H9 (cell line): ENCODE measurements at regions not wholly inside any gene's neighbourhood (a gene's known extent, or its start where the extent isn't known, plus 50 kb on each side); places are given as distances from the start of the nearest gene placed in this dataset.

Experiments
- DNase-seq: peaks from one replicate; pipeline ENCODE4 v3.0.0-alpha.2; 2017
- H2AFZ ChIP-seq: one replicate; pipeline ENCODE4 v1.6.1; 2013; ENCODE audit warnings: mild to moderate bottlenecking, low read length, control low read depth, moderate library complexity
- H2AK5ac ChIP-seq: 2 replicates; pipeline ENCODE4 v1.6.1; 2013; ENCODE audit warnings: low read length, control low read depth, mixed read lengths; ENCODE audit not compliant: insufficient read length
- H2BK120ac ChIP-seq: one replicate; pipeline ENCODE4 v1.6.1; 2013; ENCODE audit warnings: low read depth, mild to moderate bottlenecking, low read length, control low read depth, inconsistent platforms; ENCODE audit not compliant: poor library complexity, severe bottlenecking
- H2BK12ac ChIP-seq: 2 replicates; pipeline ENCODE4 v1.6.1; 2013; ENCODE audit warnings: low read length, control low read depth, mixed read lengths, low read depth; ENCODE audit not compliant: insufficient read length
- H2BK15ac ChIP-seq: 2 replicates; pipeline ENCODE4 v1.6.1; 2013; ENCODE audit warnings: low read depth, low read length, control low read depth
- H2BK20ac ChIP-seq: one replicate; pipeline ENCODE4 v1.6.1; 2013; ENCODE audit warnings: low read depth, mild to moderate bottlenecking, low read length, control low read depth, inconsistent platforms; ENCODE audit not compliant: poor library complexity, severe bottlenecking
- H2BK5ac ChIP-seq: 2 replicates; pipeline ENCODE4 v1.6.1; 2013; ENCODE audit warnings: low read length, control low read depth, mixed read lengths; ENCODE audit not compliant: insufficient read length
- H3K14ac ChIP-seq: 2 replicates; pipeline ENCODE4 v1.6.1; 2013; ENCODE audit warnings: low read length, control low read depth; ENCODE audit not compliant: insufficient read depth
- H3K18ac ChIP-seq: 2 replicates; pipeline ENCODE4 v1.6.1; 2013; ENCODE audit warnings: low read depth, mild to moderate bottlenecking, mixed read lengths, low read length, control low read depth; ENCODE audit not compliant: insufficient read length
- H3K23ac ChIP-seq: 2 replicates; pipeline ENCODE4 v1.6.1; 2013; ENCODE audit warnings: low read length, control low read depth, mixed read lengths, low read depth; ENCODE audit not compliant: insufficient read length
- H3K23me2 ChIP-seq: 2 replicates; pipeline ENCODE4 v1.6.1; 2013; ENCODE audit warnings: low read depth, mild to moderate bottlenecking, mixed read lengths, low read length, control low read depth; ENCODE audit not compliant: insufficient read length, poor library complexity, severe bottlenecking
- H3K27ac ChIP-seq: 2 replicates; pipeline ENCODE4 v1.5.1; 2013; ENCODE audit warnings: low read length, control low read depth, mixed read lengths, low read depth; ENCODE audit not compliant: insufficient read length
- H3K27me3 ChIP-seq: 2 replicates; pipeline ENCODE4 v1.6.1; 2013; ENCODE audit warnings: low read length, control low read depth, inconsistent platforms; ENCODE audit not compliant: insufficient read depth
- H3K4ac ChIP-seq: 2 replicates; pipeline ENCODE4 v1.6.1; 2013; ENCODE audit warnings: low read depth, mild to moderate bottlenecking, control low read depth, inconsistent platforms, low read length, moderate library complexity
- H3K4me1 ChIP-seq: 2 replicates; pipeline ENCODE4 v1.6.1; 2013; ENCODE audit warnings: low read length, control low read depth, inconsistent platforms; ENCODE audit not compliant: insufficient read depth
- H3K4me2 ChIP-seq: 2 replicates; pipeline ENCODE4 v1.6.1; 2013; ENCODE audit warnings: low read length, control low read depth, mixed read lengths; ENCODE audit not compliant: insufficient read length, insufficient read depth
- H3K56ac ChIP-seq: 2 replicates; pipeline ENCODE4 v1.6.1; 2013; ENCODE audit warnings: low read depth, mild to moderate bottlenecking, mixed read lengths, low read length, control low read depth; ENCODE audit not compliant: insufficient read length
- H3K79me1 ChIP-seq: 2 replicates; pipeline ENCODE4 v1.6.1; 2013; ENCODE audit warnings: low read depth, mild to moderate bottlenecking, moderate library complexity, low read length, control low read depth, inconsistent platforms; ENCODE audit not compliant: insufficient read depth, poor library complexity, severe bottlenecking
- H3K79me2 ChIP-seq: 2 replicates; pipeline ENCODE4 v1.6.1; 2013; ENCODE audit warnings: low read length, control low read depth, inconsistent platforms; ENCODE audit not compliant: insufficient read depth
- H3K9ac ChIP-seq: 2 replicates; pipeline ENCODE4 v1.6.1; 2013; ENCODE audit warnings: low read length, control low read depth, mixed read lengths; ENCODE audit not compliant: insufficient read length; ENCODE audit errors: extremely low read depth
- H3K9me3 ChIP-seq: one replicate; pipeline ENCODE4 v1.6.1; 2013; ENCODE audit warnings: low read depth, low read length, inconsistent platforms; ENCODE audit not compliant: control insufficient read depth
- H3T11ph ChIP-seq: one replicate; pipeline ENCODE4 v1.6.1; 2013; ENCODE audit warnings: mild to moderate bottlenecking, low read length, control low read depth, inconsistent platforms
- H4K20me1 ChIP-seq: one replicate; pipeline ENCODE4 v1.6.1; 2013; ENCODE audit not compliant: control insufficient read depth, insufficient read length, insufficient read depth
- H4K5ac ChIP-seq: 2 replicates; pipeline ENCODE4 v1.6.1; 2013; ENCODE audit warnings: low read depth, mild to moderate bottlenecking, mixed read lengths, low read length, control low read depth; ENCODE audit not compliant: insufficient read length
- H4K8ac ChIP-seq: replicated peaks from 2 replicates; pipeline ENCODE4 v1.6.1; 2013; ENCODE audit warnings: low read length, control low read depth, mixed read lengths, low read depth; ENCODE audit not compliant: insufficient read length
- H4K91ac ChIP-seq: 2 replicates; pipeline ENCODE4 v1.6.1; 2013; ENCODE audit warnings: low read depth, mild to moderate bottlenecking, moderate library complexity, mixed read lengths, low read length, control low read depth; ENCODE audit not compliant: insufficient read length
- H3K27ac Mint-ChIP-seq, 3 experiments: 2 replicates in 2 of 3; 3 replicates in 1 of 3; pipeline ENCODE4 v1.8.0; 2020 to 2021; ENCODE audit warnings: mixed read lengths in 3 of 3, mild to moderate bottlenecking in 1 of 3, moderate library complexity in 1 of 3
- H3K27me3 Mint-ChIP-seq: 2 replicates; pipeline ENCODE4 v1.8.0; 2021; ENCODE audit warnings: low read depth, mild to moderate bottlenecking, moderate library complexity, mixed read lengths
- H3K36me3 Mint-ChIP-seq, 3 experiments: 2 replicates in 2 of 3; 3 replicates in 1 of 3; pipeline ENCODE4 v1.8.0; 2020 to 2021; ENCODE audit warnings: low read depth in 3 of 3, mixed read lengths in 3 of 3; ENCODE audit not compliant: insufficient read depth in 1 of 3
- H3K4me1 Mint-ChIP-seq, 2 experiments: 2 replicates each; pipeline ENCODE4 v1.8.0; 2020; ENCODE audit warnings: mixed read lengths in 2 of 2
- H3K4me3 Mint-ChIP-seq, 2 experiments: 2 replicates in 1 of 2; 3 replicates in 1 of 2; pipeline ENCODE4 v1.8.0; 2020 to 2021; ENCODE audit warnings: mild to moderate bottlenecking in 2 of 2, mixed read lengths in 2 of 2, moderate library complexity in 1 of 2
- H3K9me3 Mint-ChIP-seq, 2 experiments: 2 replicates in 1 of 2; 3 replicates in 1 of 2; pipeline ENCODE4 v1.8.0; 2020; ENCODE audit warnings: mild to moderate bottlenecking in 2 of 2, mixed read lengths in 2 of 2, moderate library complexity in 1 of 2
- CTCF ChIP-seq: fragments of 200-600 bp; sonication (generic); conservative IDR thresholded peaks from 3 replicates; pipeline ENCODE4 v1.8.0; 2021; ENCODE audit warnings: antibody characterized with exemption, mild to moderate bottlenecking
- WGBS: extraction: QIAGEN DNeasy Blood & Tissue Kit; methylation state at CpG from one replicate; pipeline ENCODE4 v1.1.7; 2013; ENCODE audit warnings: missing lambda C conversion rate, low lambda C conversion rate, mixed read lengths; ENCODE audit not compliant: insufficient read length; ENCODE audit errors: extremely low coverage; 5-methylcytosine and 5-hydroxymethylcytosine counted together

- peaks cover 11 to 39% (median 23%) of the 10 kb centered on the region in 3 experiments for H3K36me3 Mint-ChIP-seq
- no peak overlapping the region for H3K4me2 ChIP-seq
Measured at GRCh38 chr6:109271622-109272021, 110.6 kb downstream of the CD164 start.

More at GRCh38 chr6:109271622-109272021, 110.6 kb downstream of the CD164 start:
- no peak for DNase-seq
- H3K4ac ChIP-seq = no peak overlapping the region
- H3K23me2 ChIP-seq = no peaks in the 10 kb centered on the region
- no peak overlapping the region for H2AK5ac ChIP-seq
- H3K9me3 ChIP-seq = no peaks in the 10 kb centered on the region
- Mint-ChIP-seq H3K9me3 (peaks cover 15 to 22% of the 10 kb centered on the region in 2 experiments), H3K4me3 (no peak overlapping the region), H3K4me1 (peaks cover 6 to 12% of the 10 kb centered on the region in 2 experiments), H3K27ac (no peak overlapping the region), H3K27me3 (no peaks in the 10 kb centered on the region)
- no peak overlapping the region for H4K8ac ChIP-seq
- TF ChIP-seq CTCF = no peak
- no peak overlapping the region for H2BK5ac ChIP-seq
- no CpG with 5 or more reads among the region's 2 CpGs for WGBS
- no peaks in the 10 kb centered on the region for H4K20me1 ChIP-seq
- no peak overlapping the region for H4K5ac ChIP-seq
- no peaks in the 10 kb centered on the region for H3K27me3 ChIP-seq
- no peak overlapping the region for H3K18ac ChIP-seq
- no peak overlapping the region for H3K23ac ChIP-seq
- H3K56ac ChIP-seq = no peak overlapping the region
- H3T11ph ChIP-seq = no peak overlapping the region
- H3K79me2 ChIP-seq = no peaks in the 10 kb centered on the region
- no peak overlapping the region for H2BK20ac ChIP-seq
- no peak overlapping the region for H4K91ac ChIP-seq
- H3K27ac ChIP-seq = no peak overlapping the region
- H2AFZ ChIP-seq = no peak overlapping the region
- no peak overlapping the region for H3K9ac ChIP-seq
- no peak overlapping the region for H2BK12ac ChIP-seq
- no peak overlapping the region for H3K14ac ChIP-seq
- H2BK15ac ChIP-seq = no peak overlapping the region
- H3K4me1 ChIP-seq = no peaks in the 10 kb centered on the region
- H3K79me1 ChIP-seq = no peaks in the 10 kb centered on the region
- H2BK120ac ChIP-seq = no peak overlapping the region
